ENCODE measurements at regions not wholly inside any gene's neighbourhood (a gene's known extent, or its start where the extent isn't known, plus 50 kb on each side); places are given as distances from the start of the nearest gene placed in this dataset.

DNA sequence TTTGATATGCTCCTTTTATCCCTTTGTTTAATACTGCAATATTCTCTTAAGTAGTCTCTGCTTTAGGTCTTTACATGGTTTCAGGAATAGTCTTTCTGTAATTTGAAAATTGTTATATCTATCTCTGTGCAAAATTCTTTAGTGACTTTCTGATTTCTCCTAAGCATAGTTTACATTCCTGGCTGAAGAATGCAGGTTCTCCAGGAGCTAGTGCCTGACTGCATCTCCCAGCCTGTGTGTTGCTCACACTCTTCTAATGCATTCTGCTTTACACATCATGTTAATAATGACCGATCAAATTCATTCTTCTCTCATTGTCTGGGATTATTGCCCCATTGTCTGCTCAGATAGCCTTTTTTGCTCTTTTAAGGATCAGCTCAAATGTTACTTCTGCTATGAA is 1349.2 kb downstream of the DSC3 start:
- ATAC-seq (no peak), DNase-seq (no peak)
- Histone ChIP-seq H3K27me3 (no peaks in the 10 kb centered on the region), H3K9me3 (no peaks in the 10 kb centered on the region), H3K27ac (no peak overlapping the region), H3K4me3 (no peak overlapping the region), H3K36me3 (no peaks in the 10 kb centered on the region), H3K4me1 (no peaks in the 10 kb centered on the region)
- TF ChIP-seq, protein P1, sequence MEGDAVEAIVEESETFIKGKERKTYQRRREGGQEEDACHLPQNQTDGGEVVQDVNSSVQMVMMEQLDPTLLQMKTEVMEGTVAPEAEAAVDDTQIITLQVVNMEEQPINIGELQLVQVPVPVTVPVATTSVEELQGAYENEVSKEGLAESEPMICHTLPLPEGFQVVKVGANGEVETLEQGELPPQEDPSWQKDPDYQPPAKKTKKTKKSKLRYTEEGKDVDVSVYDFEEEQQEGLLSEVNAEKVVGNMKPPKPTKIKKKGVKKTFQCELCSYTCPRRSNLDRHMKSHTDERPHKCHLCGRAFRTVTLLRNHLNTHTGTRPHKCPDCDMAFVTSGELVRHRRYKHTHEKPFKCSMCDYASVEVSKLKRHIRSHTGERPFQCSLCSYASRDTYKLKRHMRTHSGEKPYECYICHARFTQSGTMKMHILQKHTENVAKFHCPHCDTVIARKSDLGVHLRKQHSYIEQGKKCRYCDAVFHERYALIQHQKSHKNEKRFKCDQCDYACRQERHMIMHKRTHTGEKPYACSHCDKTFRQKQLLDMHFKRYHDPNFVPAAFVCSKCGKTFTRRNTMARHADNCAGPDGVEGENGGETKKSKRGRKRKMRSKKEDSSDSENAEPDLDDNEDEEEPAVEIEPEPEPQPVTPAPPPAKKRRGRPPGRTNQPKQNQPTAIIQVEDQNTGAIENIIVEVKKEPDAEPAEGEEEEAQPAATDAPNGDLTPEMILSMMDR (IDR thresholded peaks at IDR 0.05), result no peak
- intact Hi-C loops (cut with DNase I), result no loop called here

DNA sequence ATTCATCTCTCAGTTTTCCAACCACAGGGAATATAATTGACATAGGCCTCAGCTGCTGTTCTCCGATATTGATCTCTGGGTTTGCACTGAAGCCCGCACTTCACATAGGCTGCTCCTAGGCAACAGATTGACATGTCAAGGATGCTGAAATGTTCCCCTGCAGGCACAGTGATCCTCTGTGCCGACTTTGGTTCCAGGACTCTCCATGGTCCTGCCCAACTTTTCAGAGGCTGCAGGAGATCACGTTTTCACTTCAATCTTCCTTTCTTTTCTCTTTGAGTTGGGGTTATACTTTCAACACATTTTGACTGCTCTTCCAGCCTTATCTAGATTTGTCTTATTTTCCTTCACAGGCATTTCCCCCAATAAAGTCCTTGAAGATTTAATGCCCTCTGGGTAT is 1361.0 kb downstream of the DSC3 start:
- no peak overlapping the region for H3K4me3 ChIP-seq
- intact Hi-C loops (cut with DNase I), result no loop called here
- no peaks in the 10 kb centered on the region for H3K4me1 ChIP-seq
- H3K27me3 ChIP-seq, result no peaks in the 10 kb centered on the region
- no peaks in the 10 kb centered on the region for H3K9me3 ChIP-seq
- TF ChIP-seq, protein P1 (IDR thresholded peaks at IDR 0.05), result no peak
- no peak for DNase-seq
- no peaks in the 10 kb centered on the region for H3K36me3 ChIP-seq
- no peak for ATAC-seq
- H3K27ac ChIP-seq, result no peak overlapping the region

DNA sequence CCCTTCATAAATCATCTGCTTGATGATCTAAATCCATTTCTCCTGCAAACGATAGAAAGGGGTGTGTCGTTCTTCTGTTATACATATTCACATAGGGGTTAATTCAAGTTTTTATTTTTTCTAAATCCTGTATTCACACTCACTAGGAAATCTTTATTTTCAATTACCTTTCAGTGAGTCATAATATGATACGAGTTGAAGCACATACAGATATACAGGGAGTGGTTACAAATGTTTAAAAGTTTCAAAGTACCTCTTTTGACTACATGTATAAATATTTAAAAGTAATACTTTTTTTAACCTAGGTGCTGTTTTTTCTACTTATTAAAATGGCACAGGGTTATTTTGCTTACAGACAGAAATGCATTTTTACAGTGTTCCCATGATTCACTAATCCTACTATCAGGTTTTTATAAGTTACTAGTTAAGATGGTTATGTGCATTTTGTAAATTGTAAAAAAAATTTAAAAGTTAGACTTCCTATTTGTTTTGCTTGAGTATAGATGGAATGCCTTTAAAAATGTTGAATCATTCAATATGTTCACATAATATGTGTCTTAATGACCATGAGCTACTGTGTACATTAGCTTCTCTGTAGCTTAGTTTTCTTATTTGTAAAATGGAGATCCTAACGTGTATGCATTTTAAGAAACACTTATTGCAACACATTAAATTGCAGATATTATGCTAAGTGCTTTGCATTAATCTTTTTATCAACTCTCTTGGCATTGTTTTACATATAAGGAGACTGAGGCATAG is 1378.1 kb downstream of the DSC3 start:
- DNase-seq, result no peak
- Histone ChIP-seq H3K9me3 (no peaks in the 10 kb centered on the region), H3K27me3 (no peaks in the 10 kb centered on the region), H3K4me1 (no peaks in the 10 kb centered on the region), H3K36me3 (no peaks in the 10 kb centered on the region), H3K27ac (no peak overlapping the region), H3K4me3 (no peak overlapping the region)
- intact Hi-C loops (cut with DNase I), result no loop called here
- no peak for ATAC-seq
- TF ChIP-seq, protein P1 (IDR thresholded peaks at IDR 0.05), result no peak

DNA sequence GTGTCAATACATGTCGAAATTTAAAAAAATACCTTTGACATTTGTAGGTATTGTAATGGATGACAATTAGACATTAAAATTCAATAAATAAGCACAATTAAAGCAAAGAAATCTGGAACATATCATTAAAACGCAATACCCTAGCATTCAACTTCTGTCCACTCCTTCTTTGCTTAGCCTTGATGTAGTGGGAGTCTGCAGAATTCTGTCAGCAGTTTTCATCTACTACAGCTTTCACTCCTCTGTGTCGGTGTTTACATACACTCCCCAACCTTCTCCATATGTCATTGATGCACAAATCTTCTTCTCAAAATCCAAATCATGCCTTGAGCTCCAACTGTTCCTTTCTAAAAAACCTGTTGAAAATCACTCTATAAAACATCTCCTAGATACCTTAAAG is 1380.6 kb downstream of the DSC3 start:
- no peak overlapping the region for H3K4me3 ChIP-seq
- H3K9me3 ChIP-seq, result peaks cover 3% of the 10 kb centered on the region
- TF ChIP-seq, protein P1 (IDR thresholded peaks at IDR 0.05), result no peak
- H3K4me1 ChIP-seq, result no peaks in the 10 kb centered on the region
- no peaks in the 10 kb centered on the region for H3K36me3 ChIP-seq
- no peaks in the 10 kb centered on the region for H3K27me3 ChIP-seq
- DNase-seq (no peak), ATAC-seq (no peak)
- H3K27ac ChIP-seq, result no peak overlapping the region
- intact Hi-C loops (cut with DNase I), result no loop called here

DNA sequence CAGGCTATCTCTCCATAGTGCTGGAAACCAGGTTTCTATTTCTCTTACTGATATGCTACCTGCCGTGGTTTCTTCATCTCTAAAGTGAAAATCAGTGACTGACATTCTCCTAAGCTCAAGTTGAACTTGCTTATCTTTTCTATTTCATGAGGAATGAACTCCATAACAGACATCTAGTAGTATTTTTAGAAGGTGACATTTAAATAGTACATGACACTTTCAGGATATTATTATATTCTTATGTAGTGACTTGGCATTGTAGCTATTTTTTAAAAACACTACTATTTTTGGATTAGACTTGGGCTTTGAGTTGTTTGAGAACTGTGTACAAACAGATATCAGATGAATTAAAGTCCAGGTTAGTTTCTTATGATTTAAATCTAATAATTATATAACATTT is 1381.8 kb downstream of the DSC3 start:
- Histone ChIP-seq H3K4me1 (no peaks in the 10 kb centered on the region), H3K27ac (no peak overlapping the region), H3K36me3 (no peaks in the 10 kb centered on the region), H3K4me3 (no peak overlapping the region), H3K9me3 (peaks cover 3% of the 10 kb centered on the region), H3K27me3 (no peaks in the 10 kb centered on the region)
- TF ChIP-seq, protein P1 (IDR thresholded peaks at IDR 0.05), result no peak
- ATAC-seq (no peak), DNase-seq (no peak)
- intact Hi-C loops (cut with DNase I), result no loop called here

Data from upper lobe of right lung (tissue), 1 donor.